PC-3 (cell line): ENCODE measurements at regions not wholly inside any gene's neighbourhood (a gene's known extent, or its start where the extent isn't known, plus 50 kb on each side); places are given as distances from the start of the nearest gene placed in this dataset.

Experiments used
- ATAC-seq: fragments of 200-7000 bp; cut with Tn5 transposase; 2 replicates; pipeline ENCODE4 v1.9.1; 2020; ENCODE audit warnings: mild to moderate bottlenecking, moderate library complexity
- BruUV-seq: library from RNA; stranded (reverse); fragments of 400-500 nt; replicated peaks from 2 replicates; lab custom pipeline; 2021; lab: Mats Ljungman, UMichigan
- CTCF ChIA-PET: fragments of 300-600 bp; sonication (Branson Sonifier 250); formaldehyde crosslinking; loops from one replicate; lab custom pipeline; 2022; ENCODE audit warnings: antibody characterized with exemption; lab: Charles Lee
- POLR2A ChIA-PET: fragments of 300-600 bp; sonication (Branson Sonifier 250); formaldehyde crosslinking; loops from one replicate; lab custom pipeline; 2022; ENCODE audit warnings: antibody characterized with exemption; ENCODE audit not compliant: unreplicated experiment; lab: Charles Lee
- DNase-seq: peaks from one replicate; pipeline ENCODE4 v3.0.0-alpha.2; 2015
- H2AFZ ChIP-seq: fragments of 300-600 bp; sonication (generic); 2 replicates; pipeline ENCODE4 v1.6.0; 2016; ENCODE audit warnings: antibody characterized with exemption, low read length
- H3F3A ChIP-seq: fragments of 300-600 bp; sonication (generic); one replicate; pipeline ENCODE4 v1.6.0; 2017; ENCODE audit warnings: antibody characterized with exemption, low read length, control low read depth, mild to moderate bottlenecking; ENCODE audit not compliant: unreplicated experiment
- H3K27ac ChIP-seq: fragments of 300-600 bp; sonication (generic); 2 replicates; pipeline ENCODE4 v1.5.1; 2016; ENCODE audit warnings: mild to moderate bottlenecking, low read length
- H3K27me3 ChIP-seq: fragments of 300-600 bp; sonication (generic); 2 replicates; pipeline ENCODE4 v1.6.1; 2016; ENCODE audit warnings: low read length, mixed read lengths
- H3K36me3 ChIP-seq: fragments of 300-600 bp; sonication (generic); 2 replicates; pipeline ENCODE4 v1.6.1; 2016; ENCODE audit warnings: low read depth, mixed run types, low read length, mixed read lengths
- H3K4me1 ChIP-seq: fragments of 300-600 bp; sonication (generic); 2 replicates; pipeline ENCODE4 v1.5.1; 2016; ENCODE audit warnings: low read length; ENCODE audit not compliant: insufficient read depth
- H3K4me2 ChIP-seq: fragments of 300-600 bp; sonication (generic); 2 replicates; pipeline ENCODE4 v1.6.0; 2016; ENCODE audit warnings: low read length
- H3K4me3 ChIP-seq: fragments of 300-600 bp; sonication (generic); 2 replicates; pipeline ENCODE4 v1.5.1; 2016; ENCODE audit warnings: mild to moderate bottlenecking, low read length, mixed read lengths
- H3K79me2 ChIP-seq: fragments of 300-600 bp; sonication (generic); 2 replicates; pipeline ENCODE4 v1.6.1; 2017; ENCODE audit warnings: low read length, mixed read lengths
- H3K9ac ChIP-seq: fragments of 300-600 bp; sonication (generic); 2 replicates; pipeline ENCODE4 v1.6.0; 2016; ENCODE audit warnings: mild to moderate bottlenecking, low read length
- H3K9me2 ChIP-seq: fragments of 300-600 bp; sonication (generic); replicated peaks from 2 replicates; pipeline ENCODE4 v1.6.1; 2016; ENCODE audit warnings: mixed run types, low read length, mixed read lengths
- H3K9me3 ChIP-seq: fragments of 300-600 bp; sonication (generic); 2 replicates; pipeline ENCODE4 v1.6.1; 2016; ENCODE audit warnings: low read length, mixed read lengths
- H4K20me1 ChIP-seq: fragments of 300-600 bp; sonication (generic); 2 replicates; pipeline ENCODE4 v1.6.1; 2016; ENCODE audit warnings: low read length, mixed read lengths
- CTCF ChIP-seq: fragments of 300-600 bp; sonication (generic); conservative IDR thresholded peaks from 2 replicates; pipeline ENCODE4 v1.5.1; 2017; ENCODE audit warnings: antibody characterized with exemption, low read depth, mild to moderate bottlenecking, low read length
- EZH2 ChIP-seq: fragments of 300-600 bp; sonication (generic); IDR thresholded peaks from one replicate; pipeline ENCODE4 v1.6.1; 2017; ENCODE audit warnings: antibody characterized with exemption, mild to moderate bottlenecking, low read length; ENCODE audit not compliant: unreplicated experiment
- EZH2phosphoT487 ChIP-seq: fragments of 300-600 bp; sonication (generic); IDR thresholded peaks from 2 replicates; pipeline ENCODE4 v1.6.1; 2018; ENCODE audit warnings: mild to moderate bottlenecking, antibody characterized with exemption, low read length, borderline replicate concordance
- intact Hi-C: fragments of 100-400 bp; cut with micrococcal nuclease; formaldehyde crosslinking; loops from 2 replicates; pipeline ENCODE4 v1.9.0; 2023

GRCh38 chr15:95281470-95281869 is 1049.0 kb upstream of the NR2F2 start:
- Histone ChIP-seq H3K4me3 (no peak overlapping the region), H3K4me2 (no peak overlapping the region), H3K9ac (no peak overlapping the region), H3K9me2 (no peaks in the 10 kb centered on the region), H3F3A (no peaks in the 10 kb centered on the region), H3K9me3 (no peaks in the 10 kb centered on the region), H3K79me2 (no peaks in the 10 kb centered on the region), H3K27me3 (no peaks in the 10 kb centered on the region), H4K20me1 (no peaks in the 10 kb centered on the region), H3K4me1 (0 out of 2 replicates have a peak, but pooled peaks cover 4% of the 10 kb centered on the region), H3K27ac (no peak overlapping the region), H3K36me3 (no peaks in the 10 kb centered on the region), H2AFZ (no peak overlapping the region)
- DNase-seq (no peak), ATAC-seq (no peak)
- intact Hi-C loops = no loop called here
- CTCF ChIA-PET = no interaction called here
- BruUV-seq = no TSS peak
- TF ChIP-seq CTCF (no peak), EZH2 (no peak), EZH2phosphoT487 (no peak)
- POLR2A ChIA-PET = no interaction called here

- H3K9me2 ChIP-seq = no peaks in the 10 kb centered on the region
- no peak overlapping the region for H3K9ac ChIP-seq
- H3K79me2 ChIP-seq = no peaks in the 10 kb centered on the region
- BruUV-seq = no TSS peak
- H3K27ac ChIP-seq = no peak overlapping the region
- TF ChIP-seq EZH2 (no peak), EZH2phosphoT487 (no peak)
- no peak overlapping the region for H2AFZ ChIP-seq
- intact Hi-C loops = no loop called here
- no peaks in the 10 kb centered on the region for H3K36me3 ChIP-seq
- POLR2A ChIA-PET = no interaction called here
- no peaks in the 10 kb centered on the region for H4K20me1 ChIP-seq
- no peak for DNase-seq
- no peaks in the 10 kb centered on the region for H3K27me3 ChIP-seq
- ATAC-seq = no peak
- H3K4me3 ChIP-seq = no peak overlapping the region
- H3F3A ChIP-seq = no peaks in the 10 kb centered on the region
- H3K4me1 ChIP-seq = no peaks in the 10 kb centered on the region
- CTCF ChIA-PET = no interaction called here
- H3K9me3 ChIP-seq = no peaks in the 10 kb centered on the region
- H3K4me2 ChIP-seq = no peak overlapping the region
Observed at GRCh38 chr15:95284492-95284891, 1046.0 kb upstream of the NR2F2 start.

- BruUV-seq = no TSS peak
- POLR2A ChIA-PET = no interaction called here
- Histone ChIP-seq H3K9me2 (no peaks in the 10 kb centered on the region), H3F3A (no peaks in the 10 kb centered on the region), H4K20me1 (no peaks in the 10 kb centered on the region), H3K36me3 (no peaks in the 10 kb centered on the region), H3K4me2 (no peak overlapping the region), H3K79me2 (no peaks in the 10 kb centered on the region), H3K9me3 (no peaks in the 10 kb centered on the region), H3K27ac (no peak overlapping the region), H3K4me3 (no peak overlapping the region), H3K4me1 (no peaks in the 10 kb centered on the region), H3K27me3 (no peaks in the 10 kb centered on the region), H2AFZ (no peak overlapping the region), H3K9ac (no peak overlapping the region)
- intact Hi-C loops = no loop called here
- CTCF ChIA-PET = no interaction called here
- no peak for ATAC-seq
- DNase-seq = peak; percentile 12
- TF ChIP-seq CTCF (peak; percentile 36; the same call in 1 of the 2 replicates), EZH2phosphoT487 (no peak), EZH2 (no peak)
Observed at GRCh38 chr15:95284933-95285421, 1045.5 kb upstream of the NR2F2 start.
